ENCODE measurements at regions not wholly inside any gene's neighbourhood (a gene's known extent, or its start where the extent isn't known, plus 50 kb on each side); places are given as distances from the start of the nearest gene placed in this dataset.
"Not testable (repeated sequence)": the region's sequence is repeated elsewhere in the genome, so short reads cannot be mapped to it uniquely, and the experiment has no call there.

GRCh38 chr1:30087465-30087864 lies 635.9 kb downstream of the MATN1 start:
- no peak overlapping the region for H3K4me3 ChIP-seq (ENCODE audit: low read depth, low read length)
- peak; percentile 66 for TF ChIP-seq CTCF (conservative IDR thresholded peaks at IDR 0.05; ENCODE audit: low read depth, low read length)
- DNase-seq (ENCODE audit: low read depth), result no peak

- TF ChIP-seq CTCF (conservative IDR thresholded peaks at IDR 0.05; ENCODE audit: low read depth, low read length), result peak; percentile 70
- peak overlapping the region; percentile 29 for H3K4me3 ChIP-seq (ENCODE audit: low read depth, low read length)
- no peak for DNase-seq (ENCODE audit: low read depth)
These were observed 637.3 kb downstream of the MATN1 start for GRCh38 chr1:30085811-30086770.

DNA sequence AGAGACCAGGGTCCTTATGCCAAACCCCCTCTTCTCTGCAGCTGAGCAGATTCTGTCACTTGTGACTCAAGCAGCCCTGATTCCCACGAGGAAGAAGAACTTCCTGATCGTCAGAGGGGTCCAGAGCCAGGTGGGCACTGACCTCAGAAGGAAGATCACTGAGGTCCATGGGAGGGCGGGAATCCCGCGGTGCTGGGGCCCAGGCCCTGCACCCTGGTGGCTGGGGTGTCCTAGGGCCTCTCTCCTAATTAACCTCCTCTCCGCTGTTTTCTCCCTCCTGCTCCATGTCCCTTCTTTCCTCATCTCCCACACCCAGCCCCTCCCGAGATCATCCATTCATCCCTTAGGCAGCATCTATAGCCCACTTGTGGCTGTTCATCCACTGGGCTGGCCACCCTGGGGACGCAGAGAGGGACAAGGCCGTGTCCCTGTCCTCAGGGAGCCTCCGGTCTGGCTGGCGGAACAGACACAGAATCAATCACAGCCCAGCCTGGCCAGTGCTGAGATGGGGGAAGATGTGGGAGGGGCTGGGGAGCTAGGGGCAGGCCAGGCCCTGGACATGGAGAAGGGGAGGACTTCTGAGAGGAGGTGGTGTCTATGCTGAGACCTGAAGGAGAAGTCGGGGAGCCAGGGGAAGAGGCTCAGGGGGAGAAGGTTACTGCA lies 638.3 kb downstream of the MATN1 start:
- no peak for TF ChIP-seq CTCF (conservative IDR thresholded peaks at IDR 0.05; ENCODE audit: low read depth, low read length)
- no peak overlapping the region for H3K4me3 ChIP-seq (ENCODE audit: low read depth, low read length)
- no peak for DNase-seq (ENCODE audit: low read depth)

DNA sequence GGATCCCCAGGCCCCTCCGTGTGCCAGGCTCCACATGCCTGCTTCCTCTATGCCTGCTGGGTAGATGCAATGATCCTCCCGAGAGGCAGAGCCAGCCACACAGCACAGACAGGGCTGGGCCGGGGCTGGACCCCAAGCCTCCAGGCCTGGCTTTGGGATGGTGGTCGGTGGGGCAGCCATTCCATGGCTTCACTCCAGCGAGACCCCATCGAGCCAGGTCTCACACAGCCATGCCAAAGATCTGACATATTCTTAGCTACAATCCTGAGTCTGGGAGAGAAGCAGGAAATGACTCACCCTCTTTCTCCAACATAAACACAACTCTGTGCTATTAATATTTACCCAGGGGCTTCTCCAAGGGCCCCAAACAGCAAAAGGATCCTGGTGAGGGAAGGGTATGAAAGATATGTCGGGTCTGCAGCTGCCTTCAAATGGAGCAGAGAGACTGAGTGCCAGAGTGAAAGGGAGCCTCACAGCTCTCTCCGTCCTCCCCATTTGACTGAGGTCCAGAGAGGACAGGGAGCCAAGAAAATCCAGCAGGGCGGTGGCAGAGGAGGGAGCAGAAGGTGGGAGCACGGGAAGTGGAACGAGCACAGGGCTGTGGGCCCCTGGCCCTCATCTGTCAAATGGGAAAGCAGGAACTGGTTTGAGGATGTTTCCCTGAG lies 639.5 kb downstream of the MATN1 start:
- TF ChIP-seq CTCF (conservative IDR thresholded peaks at IDR 0.05; ENCODE audit: low read depth, low read length), result no peak
- no peak overlapping the region for H3K4me3 ChIP-seq (ENCODE audit: low read depth, low read length)
- peak; percentile 56 for DNase-seq (ENCODE audit: low read depth)

DNA sequence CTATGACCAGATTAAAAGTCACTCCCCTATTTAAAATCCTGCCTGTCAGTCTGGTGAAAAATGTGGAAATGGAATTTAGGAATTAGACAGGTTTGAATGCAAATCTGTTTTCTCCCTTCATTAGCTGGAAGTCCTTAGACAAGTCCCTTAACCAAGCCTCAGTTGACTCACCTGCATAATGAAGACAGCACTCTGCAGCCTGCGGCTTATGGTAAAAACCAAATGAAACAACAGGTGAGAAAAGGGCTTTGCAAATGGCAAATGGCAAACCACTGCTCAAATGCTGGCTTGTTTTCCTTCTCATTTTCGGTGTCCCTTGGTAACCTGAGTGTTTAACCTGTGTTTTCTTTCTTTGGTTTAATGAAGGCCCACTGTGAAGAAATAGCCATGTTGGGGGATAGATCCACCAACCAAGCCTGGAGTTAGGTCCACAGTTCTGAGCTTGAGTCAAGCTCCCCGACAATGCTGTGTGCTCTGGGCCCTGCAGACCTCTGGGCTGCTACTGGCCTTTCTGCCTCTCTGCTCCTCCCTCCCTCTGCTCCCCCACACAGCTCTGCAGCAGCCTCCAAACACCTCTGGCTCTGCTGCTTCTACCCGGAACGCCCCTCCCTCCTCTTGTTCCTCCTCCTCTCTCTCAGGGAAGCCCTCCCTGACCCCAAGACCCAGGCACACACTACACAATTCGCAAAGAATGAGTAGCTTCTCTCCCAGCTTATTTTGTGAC lies 641.8 kb downstream of the MATN1 start:
- no peak for TF ChIP-seq CTCF (conservative IDR thresholded peaks at IDR 0.05; ENCODE audit: low read depth, low read length)
- no peak for DNase-seq (ENCODE audit: low read depth)
- H3K4me3 ChIP-seq (ENCODE audit: low read depth, low read length), result no peak overlapping the region

- H3K4me3 ChIP-seq (ENCODE audit: low read depth, low read length); DNase-seq (ENCODE audit: low read depth): not testable (repeated sequence)
These were observed 647.5 kb downstream of the MATN1 start for GRCh38 chr1:30075916-30076315.

All from epithelial cell of proximal tubule (primary cell).